H1 (cell line): ENCODE measurements at regions not wholly inside any gene's neighbourhood (a gene's known extent, or its start where the extent isn't known, plus 50 kb on each side); places are given as distances from the start of the nearest gene placed in this dataset.

Experiments
- CTCF ChIA-PET: fragments of 300-600 bp; sonication (Branson Sonifier 250); formaldehyde crosslinking; loops from one replicate; lab custom pipeline; 2021; ENCODE audit not compliant: partially characterized antibody; lab: Charles Lee
- POLR2A ChIA-PET: fragments of 300-600 bp; sonication (Branson Sonifier 250); formaldehyde crosslinking; loops from one replicate; lab custom pipeline; 2021; ENCODE audit warnings: inconsistent platforms; ENCODE audit not compliant: partially characterized antibody; lab: Charles Lee
- DNase-seq, 2 experiments: peaks; one replicate each; pipeline versions ENCODE4 v3.0.0 to v3.0.0-alpha.2; 2010 to 2022; ENCODE audit warnings: low spot score in 2 of 2, low read depth in 1 of 2, mixed read lengths in 1 of 2
- FAIRE-seq: peaks from 2 replicates; lab custom pipeline; 2011; peaks lifted over from hg19 to GRCh38; lab: Jason Lieb, UNC
- H2AFZ ChIP-seq: 2 replicates; pipeline ENCODE4 v1.8.1; 2012; ENCODE audit warnings: low read length, inconsistent platforms
- H2AK5ac ChIP-seq: 2 replicates; pipeline ENCODE4 v1.6.1; 2013; ENCODE audit warnings: low read depth, low read length
- H2BK120ac ChIP-seq: replicated peaks from 2 replicates; pipeline ENCODE3; 2013; ENCODE audit warnings: low read depth, low read length, inconsistent platforms
- H2BK12ac ChIP-seq: 2 replicates; pipeline ENCODE4 v1.6.1; 2013; ENCODE audit warnings: low read depth, low read length
- H2BK15ac ChIP-seq: 2 replicates; pipeline ENCODE4 v1.6.1; 2013; ENCODE audit warnings: low read length
- H2BK20ac ChIP-seq: 2 replicates; pipeline ENCODE4 v1.6.1; 2013; ENCODE audit warnings: low read length
- H2BK5ac ChIP-seq: 2 replicates; pipeline ENCODE4 v1.6.1; 2013; ENCODE audit warnings: low read depth, low read length
- H3K14ac ChIP-seq: 2 replicates; pipeline ENCODE4 v1.6.1; 2013; ENCODE audit warnings: inconsistent platforms; ENCODE audit not compliant: insufficient read length
- H3K18ac ChIP-seq: 2 replicates; pipeline ENCODE4 v1.6.1; 2013; ENCODE audit warnings: low read length; ENCODE audit errors: extremely low read depth
- H3K23ac ChIP-seq: 2 replicates; pipeline ENCODE4 v1.6.1; 2013; ENCODE audit warnings: inconsistent platforms; ENCODE audit not compliant: insufficient read length
- H3K23me2 ChIP-seq: 2 replicates; pipeline ENCODE4 v1.6.1; 2013; ENCODE audit warnings: low read depth, low read length
- H3K27ac ChIP-seq: 2 replicates; pipeline ENCODE4 v1.6.1; 2011; ENCODE audit warnings: low read depth, low read length, inconsistent platforms
- H3K27me3 ChIP-seq, 4 experiments: replicated peaks in 1 of 4; 1 replicate in 1 of 4; 2 replicates in 3 of 4; pipeline versions ENCODE4 v1.6.1 to v1.8.1; 2011 to 2013; ENCODE audit warnings: low read length in 3 of 4, mild to moderate bottlenecking in 3 of 4, inconsistent platforms in 2 of 4, mixed read lengths in 2 of 4, moderate library complexity in 1 of 4; ENCODE audit not compliant: control insufficient read depth in 3 of 4, insufficient read depth in 3 of 4; ENCODE audit errors: extremely low read depth in 1 of 4
- H3K36me3 ChIP-seq, 4 experiments: 2 replicates each; pipeline versions ENCODE4 v1.6.1 to v1.8.1; 2011 to 2013; ENCODE audit warnings: mild to moderate bottlenecking in 4 of 4, low read length in 3 of 4, moderate library complexity in 2 of 4, control low read depth in 1 of 4, inconsistent platforms in 1 of 4; ENCODE audit not compliant: insufficient read depth in 4 of 4, control insufficient read depth in 2 of 4
- H3K4ac ChIP-seq: replicated peaks from 2 replicates; pipeline ENCODE3; 2013; ENCODE audit warnings: low read length, low read depth, mixed read lengths, inconsistent platforms; ENCODE audit not compliant: insufficient read length
- H3K4me1 ChIP-seq, 4 experiments: replicated peaks in 1 of 4; 1 replicate in 1 of 4; 2 replicates in 3 of 4; pipeline versions ENCODE4 v1.6.1 to v1.8.1; 2011 to 2013; ENCODE audit warnings: low read length in 3 of 4, inconsistent platforms in 2 of 4, mixed read lengths in 1 of 4; ENCODE audit not compliant: insufficient read depth in 4 of 4, control insufficient read depth in 3 of 4
- H3K4me2 ChIP-seq, 2 experiments: 2 replicates each; pipeline versions ENCODE4 v1.6.1 to v1.8.1; 2011 to 2013; ENCODE audit warnings: low read depth in 2 of 2, low read length in 2 of 2, control low read depth in 1 of 2, inconsistent platforms in 1 of 2, mild to moderate bottlenecking in 1 of 2; ENCODE audit not compliant: insufficient read depth in 1 of 2
- H3K4me3 ChIP-seq, 4 experiments: fragments of 200-600, 300-600 bp in 1 of 4; sonication (generic), shearing (Covaris generic), sonication (Bioruptor Twin) in 1 of 4; 2 replicates each; pipeline versions ENCODE4 v1.5.1 to v1.8.1; 2011 to 2016; ENCODE audit warnings: low read length in 4 of 4, low read depth in 3 of 4, control low read depth in 2 of 4, inconsistent platforms in 2 of 4, mild to moderate bottlenecking in 2 of 4, mixed read lengths in 1 of 4, moderate library complexity in 1 of 4; ENCODE audit not compliant: insufficient read depth in 2 of 4; ENCODE audit errors: extremely low read depth in 1 of 4
- H3K56ac ChIP-seq: replicated peaks from 2 replicates; pipeline ENCODE3; 2013; ENCODE audit warnings: low read depth, mild to moderate bottlenecking, mixed read lengths, low read length, inconsistent platforms; ENCODE audit not compliant: insufficient read length
- H3K79me1 ChIP-seq: 2 replicates; pipeline ENCODE4 v1.6.1; 2013; ENCODE audit warnings: low read depth, low read length, control low read depth
- H3K79me2 ChIP-seq, 2 experiments: 2 replicates each; pipeline versions ENCODE4 v1.6.1 to v1.8.1; 2012 to 2013; ENCODE audit warnings: low read length in 2 of 2, mild to moderate bottlenecking in 2 of 2, inconsistent platforms in 1 of 2; ENCODE audit not compliant: insufficient read depth in 2 of 2, control insufficient read depth in 1 of 2
- H3K9ac ChIP-seq, 4 experiments: replicated peaks in 1 of 4; 1 replicate in 1 of 4; 2 replicates in 3 of 4; pipeline versions ENCODE4 v1.6.1 to v1.8.1; 2011 to 2013; ENCODE audit warnings: low read depth in 3 of 4, low read length in 3 of 4, control low read depth in 2 of 4, mild to moderate bottlenecking in 2 of 4, moderate library complexity in 2 of 4, inconsistent platforms in 1 of 4; ENCODE audit errors: extremely low read depth in 1 of 4
- H3K9me3 ChIP-seq, 2 experiments: 2 replicates each; pipeline versions ENCODE4 v1.6.1 to v1.8.1; 2012 to 2013; ENCODE audit warnings: mild to moderate bottlenecking in 2 of 2, moderate library complexity in 2 of 2, control low read depth in 1 of 2, inconsistent platforms in 1 of 2, low read depth in 1 of 2, low read length in 1 of 2, mixed read lengths in 1 of 2; ENCODE audit not compliant: insufficient read depth in 2 of 2
- H4K20me1 ChIP-seq, 2 experiments: replicated peaks in 1 of 2; 2 replicates each; pipeline versions ENCODE3 to v1.8.1; 2011 to 2013; ENCODE audit warnings: inconsistent platforms in 2 of 2, low read length in 2 of 2, mild to moderate bottlenecking in 1 of 2; ENCODE audit not compliant: insufficient read depth in 2 of 2, control insufficient read depth in 1 of 2
- H4K5ac ChIP-seq: 2 replicates; pipeline ENCODE4 v1.6.1; 2013; ENCODE audit warnings: low read length, low read depth, mixed read lengths, inconsistent platforms; ENCODE audit not compliant: insufficient read length
- H4K8ac ChIP-seq: 2 replicates; pipeline ENCODE4 v1.8.0; 2013; ENCODE audit warnings: mild to moderate bottlenecking, moderate library complexity, low read length, inconsistent platforms; ENCODE audit not compliant: insufficient read depth; ENCODE audit errors: extremely low read depth
- H4K91ac ChIP-seq: replicated peaks from 2 replicates; pipeline ENCODE3; 2013; ENCODE audit warnings: low read length, mixed read lengths, inconsistent platforms; ENCODE audit not compliant: insufficient read length
- ASH2L ChIP-seq: fragments of 200-600, 300-600 bp; sonication (generic); IDR thresholded peaks from one replicate; pipeline ENCODE4 v1.7.1; 2017; ENCODE audit warnings: low read length
- CBX5 ChIP-seq: fragments of 300-800, 300-1000 bp; sonication (generic); IDR thresholded peaks from 2 replicates; pipeline ENCODE4 v1.7.1; 2016; ENCODE audit warnings: antibody characterized with exemption, low read length, low read depth
- WGBS, 2 experiments: shearing (Covaris generic) in 1 of 2; methylation state at CpG; one replicate each; pipeline versions ENCODE4 v1.1.6 to v1.1.7; 2013 to 2015; ENCODE audit warnings: low lambda C conversion rate in 2 of 2, mixed read lengths in 2 of 2, inconsistent platforms in 1 of 2, low coverage in 1 of 2, missing lambda C conversion rate in 1 of 2; ENCODE audit not compliant: insufficient replicate concordance in 2 of 2, insufficient coverage in 1 of 2, insufficient read length in 1 of 2; ENCODE audit errors: extremely low coverage in 1 of 2, missing lambda C conversion rate in 1 of 2; 5-methylcytosine and 5-hydroxymethylcytosine counted together
- TF ChIP-seq, protein P1 (sequence below): IDR thresholded peaks from 2 replicates; pipeline ENCODE4 v1.6.1; 2012; ENCODE audit warnings: inconsistent platforms

DNA sequence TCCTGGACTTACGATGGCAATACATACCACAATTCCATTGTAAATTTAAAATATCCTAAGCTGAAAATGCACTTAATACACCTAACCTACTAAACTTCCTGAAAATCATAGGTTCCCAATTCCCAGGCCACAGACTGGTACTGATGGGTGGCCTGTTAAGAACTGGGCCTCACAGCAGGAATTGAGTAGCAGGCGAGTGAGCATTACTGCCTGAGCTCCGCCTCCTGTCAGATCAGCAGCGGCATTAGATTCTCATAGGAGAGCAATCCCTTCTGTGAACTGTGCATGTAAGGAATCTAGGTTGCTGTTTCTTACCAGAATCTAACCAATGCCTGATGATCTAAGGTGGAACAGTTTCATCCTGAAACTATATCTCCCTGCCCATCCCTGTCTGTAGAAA lies 1670.2 kb upstream of the PCDH20 start:
- no peak overlapping the region for H3K23ac ChIP-seq
- H3K4ac ChIP-seq: no peak overlapping the region
- no peak overlapping the region for H3K27ac ChIP-seq
- no peak overlapping the region for H3K9ac ChIP-seq
- CTCF ChIA-PET: no interaction called here
- H3K14ac ChIP-seq: no peak overlapping the region
- H3K4me2 ChIP-seq: no peak overlapping the region
- H3K9me3 ChIP-seq: peaks cover 0 to 2% of the 10 kb centered on the region in 2 experiments; a peak in 2 of 4 replicates
- no peak overlapping the region for H3K18ac ChIP-seq
- H2BK12ac ChIP-seq: no peak overlapping the region
- H2AFZ ChIP-seq: peak overlapping the region; percentile 49
- no peak overlapping the region for H4K91ac ChIP-seq
- H4K8ac ChIP-seq: no peak overlapping the region
- WGBS, 2 experiments: 79% methylated on average over 4 of the region's 4 CpGs; no CpG with 5 or more reads in 1 of the 2 experiments
- no peaks in the 10 kb centered on the region for H3K79me2 ChIP-seq
- H4K5ac ChIP-seq: no peak overlapping the region
- H2BK15ac ChIP-seq: no peak overlapping the region
- H3K56ac ChIP-seq: no peak overlapping the region
- POLR2A ChIA-PET: no interaction called here
- no peak overlapping the region for H2AK5ac ChIP-seq
- no peaks in the 10 kb centered on the region for H3K23me2 ChIP-seq
- no peaks in the 10 kb centered on the region for H3K27me3 ChIP-seq
- H3K4me3 ChIP-seq: no peak overlapping the region
- H3K79me1 ChIP-seq: no peaks in the 10 kb centered on the region
- DNase-seq: no peak
- no peaks in the 10 kb centered on the region for H3K36me3 ChIP-seq
- FAIRE-seq: no peak
- H2BK5ac ChIP-seq: no peak overlapping the region
- H4K20me1 ChIP-seq: no peaks in the 10 kb centered on the region
- no peak overlapping the region for H2BK20ac ChIP-seq
- no peaks in the 10 kb centered on the region for H3K4me1 ChIP-seq
- no peak overlapping the region for H2BK120ac ChIP-seq
- TF ChIP-seq, protein P1, sequence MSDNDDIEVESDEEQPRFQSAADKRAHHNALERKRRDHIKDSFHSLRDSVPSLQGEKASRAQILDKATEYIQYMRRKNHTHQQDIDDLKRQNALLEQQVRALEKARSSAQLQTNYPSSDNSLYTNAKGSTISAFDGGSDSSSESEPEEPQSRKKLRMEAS: no peak
- no peak for TF ChIP-seq CBX5
- TF ChIP-seq ASH2L: no peak
